Caco-2 (cell line): ENCODE measurements at regions not wholly inside any gene's neighbourhood (a gene's known extent, or its start where the extent isn't known, plus 50 kb on each side); places are given as distances from the start of the nearest gene placed in this dataset.

Experiments used
- BruUV-seq: library from RNA; stranded (reverse); fragments of 400-500 nt; replicated peaks from 2 replicates; lab custom pipeline; 2021; lab: Mats Ljungman, UMichigan
- CTCF ChIA-PET: fragments of 300-600 bp; sonication (Branson Sonifier 250); formaldehyde crosslinking; loops from one replicate; lab custom pipeline; 2022; ENCODE audit warnings: antibody characterized with exemption; lab: Charles Lee
- POLR2A ChIA-PET: fragments of 300-600 bp; sonication (Branson Sonifier 250); formaldehyde crosslinking; loops from one replicate; lab custom pipeline; 2022; ENCODE audit warnings: antibody characterized with exemption; lab: Charles Lee
- DNase-seq, 2 experiments: peaks; one replicate each; pipeline versions ENCODE4 v3.0.0 to v3.0.0-alpha.2; 2020 to 2022
- H3K27me3 ChIP-seq: replicated peaks from 2 replicates; pipeline ENCODE4 v1.6.0; 2011; ENCODE audit warnings: low read length; ENCODE audit not compliant: control insufficient read depth, insufficient read depth
- H3K36me3 ChIP-seq: 2 replicates; pipeline ENCODE4 v1.5.1; 2011; ENCODE audit warnings: low read length; ENCODE audit not compliant: control insufficient read depth, insufficient read depth
- H3K4me1 ChIP-seq: fragments of 250-450 bp; sonication (Bioruptor Pico); 2 replicates; pipeline ENCODE4 v1.5.1; 2020; ENCODE audit warnings: mild to moderate bottlenecking
- H3K4me3 ChIP-seq: 2 replicates; pipeline ENCODE4 v1.5.1; 2011; ENCODE audit warnings: low read depth, mild to moderate bottlenecking, control low read depth, low read length
- H3K9me3 ChIP-seq: fragments of 250-450 bp; sonication (Bioruptor Pico); 2 replicates; pipeline ENCODE4 v1.5.1; 2020; ENCODE audit warnings: mild to moderate bottlenecking, moderate library complexity
- H3K27ac Mint-ChIP-seq: one replicate; pipeline ENCODE4 v1.8.0; 2022; ENCODE audit warnings: mixed read lengths; ENCODE audit not compliant: unreplicated experiment
- H3K27me3 Mint-ChIP-seq: one replicate; pipeline ENCODE4 v1.8.0; 2022; ENCODE audit warnings: mixed read lengths; ENCODE audit not compliant: insufficient read depth, unreplicated experiment
- H3K36me3 Mint-ChIP-seq: one replicate; pipeline ENCODE4 v1.8.0; 2022; ENCODE audit warnings: mild to moderate bottlenecking, mixed read lengths; ENCODE audit not compliant: insufficient read depth, unreplicated experiment
- H3K4me1 Mint-ChIP-seq: one replicate; pipeline ENCODE4 v1.8.0; 2022; ENCODE audit warnings: low read depth, mixed read lengths; ENCODE audit not compliant: unreplicated experiment
- H3K4me3 Mint-ChIP-seq: one replicate; pipeline ENCODE4 v1.8.0; 2022; ENCODE audit warnings: mild to moderate bottlenecking, moderate library complexity, mixed read lengths; ENCODE audit not compliant: unreplicated experiment
- H3K9me3 Mint-ChIP-seq: one replicate; pipeline ENCODE4 v1.8.0; 2022; ENCODE audit warnings: mixed read lengths; ENCODE audit not compliant: unreplicated experiment
- intact Hi-C: fragments of 100-400 bp; cut with micrococcal nuclease; formaldehyde crosslinking; loops from one replicate; pipeline ENCODE4 v1.10.0; 2022; ENCODE audit not compliant: unreplicated experiment
- TF ChIP-seq, protein P1 (sequence below), 2 experiments: fragments of 200-600 bp in 1 of 2; IDR thresholded peaks; 1 replicate in 1 of 2; 2 replicates in 1 of 2; pipeline versions ENCODE4 v1.5.1 to v1.8.0; 2011 to 2022; ENCODE audit warnings: antibody characterized with exemption in 1 of 2, control low read depth in 1 of 2, inconsistent platforms in 1 of 2, low read depth in 1 of 2, low read length in 1 of 2, mild to moderate bottlenecking in 1 of 2, moderate library complexity in 1 of 2; ENCODE audit not compliant: insufficient read depth in 1 of 2, severe bottlenecking in 1 of 2, unreplicated experiment in 1 of 2

GRCh38 chr9:13715430-13715829 lies 435.9 kb upstream of the MPDZ start:
- Mint-ChIP-seq H3K4me3 (no peak overlapping the region), H3K36me3 (no peaks in the 10 kb centered on the region), H3K27me3 (no peaks in the 10 kb centered on the region), H3K9me3 (no peaks in the 10 kb centered on the region), H3K27ac (no peak overlapping the region), H3K4me1 (no peaks in the 10 kb centered on the region)
- no peaks in the 10 kb centered on the region for H3K4me1 ChIP-seq
- intact Hi-C loops, result no loop called here
- H3K9me3 ChIP-seq, result no peaks in the 10 kb centered on the region
- TF ChIP-seq, protein P1, sequence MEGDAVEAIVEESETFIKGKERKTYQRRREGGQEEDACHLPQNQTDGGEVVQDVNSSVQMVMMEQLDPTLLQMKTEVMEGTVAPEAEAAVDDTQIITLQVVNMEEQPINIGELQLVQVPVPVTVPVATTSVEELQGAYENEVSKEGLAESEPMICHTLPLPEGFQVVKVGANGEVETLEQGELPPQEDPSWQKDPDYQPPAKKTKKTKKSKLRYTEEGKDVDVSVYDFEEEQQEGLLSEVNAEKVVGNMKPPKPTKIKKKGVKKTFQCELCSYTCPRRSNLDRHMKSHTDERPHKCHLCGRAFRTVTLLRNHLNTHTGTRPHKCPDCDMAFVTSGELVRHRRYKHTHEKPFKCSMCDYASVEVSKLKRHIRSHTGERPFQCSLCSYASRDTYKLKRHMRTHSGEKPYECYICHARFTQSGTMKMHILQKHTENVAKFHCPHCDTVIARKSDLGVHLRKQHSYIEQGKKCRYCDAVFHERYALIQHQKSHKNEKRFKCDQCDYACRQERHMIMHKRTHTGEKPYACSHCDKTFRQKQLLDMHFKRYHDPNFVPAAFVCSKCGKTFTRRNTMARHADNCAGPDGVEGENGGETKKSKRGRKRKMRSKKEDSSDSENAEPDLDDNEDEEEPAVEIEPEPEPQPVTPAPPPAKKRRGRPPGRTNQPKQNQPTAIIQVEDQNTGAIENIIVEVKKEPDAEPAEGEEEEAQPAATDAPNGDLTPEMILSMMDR (IDR thresholded peaks at IDR 0.05; ENCODE audit: insufficient read depth in 1 of 2, low read depth in 1 of 2, low read length in 1 of 2, severe bottlenecking in 1 of 2, unreplicated experiment in 1 of 2), result no peak
- POLR2A ChIA-PET, result no interaction called here
- CTCF ChIA-PET, result no interaction called here
- no peak overlapping the region for H3K4me3 ChIP-seq
- H3K27me3 ChIP-seq, result no peaks in the 10 kb centered on the region
- no peaks in the 10 kb centered on the region for H3K36me3 ChIP-seq
- BruUV-seq, result no TSS peak
- no peak for DNase-seq

DNA sequence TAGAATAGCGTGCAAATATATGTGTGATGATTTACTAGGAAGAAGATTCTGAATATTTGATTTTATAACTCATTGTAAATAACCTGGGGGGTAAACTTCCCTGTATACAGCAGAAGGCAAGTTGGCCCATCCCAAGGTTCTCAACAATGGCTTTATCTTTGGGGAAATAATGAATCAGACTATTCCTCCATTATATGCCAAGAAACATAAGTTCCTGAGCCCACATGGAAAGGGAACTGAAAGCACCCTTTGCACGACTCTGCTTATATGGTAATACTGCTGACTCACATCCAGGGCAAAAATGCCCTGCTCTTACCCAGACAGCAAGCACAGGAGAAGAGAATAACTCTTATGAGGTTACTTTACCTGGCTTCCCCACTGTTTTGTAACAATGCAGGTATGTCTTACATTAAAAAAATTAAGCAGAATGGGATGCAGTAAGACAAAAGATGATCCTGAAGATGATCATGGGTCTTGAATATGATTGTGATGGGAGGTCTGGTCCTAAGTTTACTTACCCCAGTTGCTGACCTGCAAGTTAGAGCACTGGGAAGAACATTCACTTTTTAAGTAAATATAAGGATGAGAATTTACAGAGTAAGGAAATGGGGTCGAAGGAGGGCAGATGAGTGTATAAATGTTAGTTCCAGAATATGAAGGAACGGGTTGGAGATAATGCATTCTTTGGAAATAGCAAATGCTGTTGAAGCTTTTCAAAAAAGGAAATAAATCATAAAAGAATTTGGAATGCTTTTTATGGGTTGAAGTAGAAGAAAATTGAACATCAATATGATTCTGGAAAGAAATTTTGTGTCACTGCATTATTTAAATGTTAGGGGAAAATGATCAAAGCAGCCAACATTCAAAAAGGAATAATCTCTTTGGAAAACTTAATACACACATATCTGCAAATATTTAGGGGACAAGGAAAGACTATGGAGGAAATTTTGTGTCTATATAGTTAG lies 428.4 kb upstream of the MPDZ start:
- no peak for DNase-seq
- no peak overlapping the region for H3K4me3 Mint-ChIP-seq
- no peak overlapping the region for H3K27ac Mint-ChIP-seq
- no peaks in the 10 kb centered on the region for H3K27me3 ChIP-seq
- no peaks in the 10 kb centered on the region for H3K36me3 ChIP-seq
- H3K9me3 ChIP-seq, result no peaks in the 10 kb centered on the region
- no peaks in the 10 kb centered on the region for H3K4me1 ChIP-seq
- intact Hi-C loops, result no loop called here
- H3K36me3 Mint-ChIP-seq, result no peaks in the 10 kb centered on the region
- no peak overlapping the region for H3K4me3 ChIP-seq
- no peaks in the 10 kb centered on the region for H3K4me1 Mint-ChIP-seq
- POLR2A ChIA-PET, result no interaction called here
- TF ChIP-seq, protein P1 (IDR thresholded peaks at IDR 0.05; ENCODE audit: insufficient read depth in 1 of 2, low read depth in 1 of 2, low read length in 1 of 2, severe bottlenecking in 1 of 2, unreplicated experiment in 1 of 2), result no peak
- no peaks in the 10 kb centered on the region for H3K9me3 Mint-ChIP-seq
- CTCF ChIA-PET, result no interaction called here
- no peaks in the 10 kb centered on the region for H3K27me3 Mint-ChIP-seq
- BruUV-seq, result no TSS peak

- H3K27ac Mint-ChIP-seq, result no peak overlapping the region
- intact Hi-C loops, result no loop called here
These were observed 426.4 kb upstream of the MPDZ start for GRCh38 chr9:13705918-13706317.

More at GRCh38 chr9:13705918-13706317, 426.4 kb upstream of the MPDZ start:
- Histone ChIP-seq H3K4me3 (no peak overlapping the region), H3K27me3 (no peaks in the 10 kb centered on the region), H3K36me3 (no peaks in the 10 kb centered on the region), H3K4me1 (no peaks in the 10 kb centered on the region), H3K9me3 (no peaks in the 10 kb centered on the region)
- no TSS peak for BruUV-seq
- Mint-ChIP-seq H3K27me3 (no peaks in the 10 kb centered on the region), H3K4me3 (no peak overlapping the region), H3K36me3 (no peaks in the 10 kb centered on the region), H3K4me1 (no peaks in the 10 kb centered on the region), H3K9me3 (no peaks in the 10 kb centered on the region)
- ChIA-PET POLR2A (no interaction called here), CTCF (no interaction called here)
- TF ChIP-seq, protein P1 (IDR thresholded peaks at IDR 0.05; ENCODE audit: insufficient read depth in 1 of 2, low read depth in 1 of 2, low read length in 1 of 2, severe bottlenecking in 1 of 2, unreplicated experiment in 1 of 2), result no peak
- no peak for DNase-seq
